Ishikawa (cell line): ENCODE measurements at regions not wholly inside any gene's neighbourhood (a gene's known extent, or its start where the extent isn't known, plus 50 kb on each side); places are given as distances from the start of the nearest gene placed in this dataset.

Experiments used
- CEBPB ChIP-seq: IDR thresholded peaks from 2 replicates; pipeline ENCODE4 v1.6.1; 2012
- CREB1 ChIP-seq: IDR thresholded peaks from 2 replicates; pipeline ENCODE4 v1.6.1; 2012; ENCODE audit warnings: low read depth
- EGR1 ChIP-seq: IDR thresholded peaks from 2 replicates; pipeline ENCODE4 v1.6.1; 2012
- EP300 ChIP-seq: IDR thresholded peaks from 2 replicates; pipeline ENCODE4 v1.6.1; 2012; ENCODE audit warnings: borderline replicate concordance
- FOXM1 ChIP-seq: IDR thresholded peaks from 2 replicates; pipeline ENCODE4 v1.6.1; 2012; ENCODE audit warnings: low read depth, borderline replicate concordance
- MAX ChIP-seq: IDR thresholded peaks from 2 replicates; pipeline ENCODE4 v1.6.1; 2012
- NFIC ChIP-seq: IDR thresholded peaks from 2 replicates; pipeline ENCODE4 v1.6.1; 2012
- RAD21 ChIP-seq: IDR thresholded peaks from 2 replicates; pipeline ENCODE4 v1.6.1; 2012; ENCODE audit warnings: low read depth
- REST ChIP-seq: IDR thresholded peaks from 2 replicates; pipeline ENCODE4 v1.6.1; 2012; ENCODE audit warnings: low read depth, mild to moderate bottlenecking
- TAF1 ChIP-seq: IDR thresholded peaks from 2 replicates; pipeline ENCODE4 v1.6.1; 2012; ENCODE audit warnings: low read depth, mild to moderate bottlenecking
- TCF12 ChIP-seq: IDR thresholded peaks from 2 replicates; pipeline ENCODE4 v1.6.1; 2012; ENCODE audit warnings: low read depth
- TEAD4 ChIP-seq: IDR thresholded peaks from 2 replicates; pipeline ENCODE4 v1.6.1; 2012
- USF1 ChIP-seq: IDR thresholded peaks from 2 replicates; pipeline ENCODE4 v1.6.1; 2012
- YY1 ChIP-seq: IDR thresholded peaks from 2 replicates; pipeline ENCODE4 v1.6.1; 2012; ENCODE audit warnings: low read depth
- ZBTB7A ChIP-seq: IDR thresholded peaks from 2 replicates; pipeline ENCODE4 v1.6.1; 2012; ENCODE audit warnings: low read depth

- TF ChIP-seq YY1 (no peak), REST (peak; percentile 89), CEBPB (no peak)
Measured at GRCh38 chr10:130737621-130738020, 573.9 kb downstream of the TCERG1L start.

- no peak for TF ChIP-seq RAD21
- TF ChIP-seq YY1, result no peak
- no peak for TF ChIP-seq REST
- no peak for TF ChIP-seq USF1
- TF ChIP-seq CREB1, result no peak
Measured at GRCh38 chr10:130739016-130739756, 572.3 kb downstream of the TCERG1L start.

- TF ChIP-seq ZBTB7A, result no peak
- no peak for TF ChIP-seq TCF12
- TF ChIP-seq REST, result no peak
- no peak for TF ChIP-seq MAX
- no peak for TF ChIP-seq FOXM1
- no peak for TF ChIP-seq RAD21
- TF ChIP-seq TAF1, result no peak
- no peak for TF ChIP-seq USF1
- TF ChIP-seq EGR1, result no peak
- no peak for TF ChIP-seq CEBPB
- TF ChIP-seq YY1, result no peak
- no peak for TF ChIP-seq CREB1
- TF ChIP-seq EP300, result no peak
- no peak for TF ChIP-seq NFIC
- no peak for TF ChIP-seq TEAD4
Measured at GRCh38 chr10:130739757-130740145, 571.8 kb downstream of the TCERG1L start.

GRCh38 chr10:130740166-130740565 lies 571.4 kb downstream of the TCERG1L start:
- no peak for TF ChIP-seq FOXM1
- TF ChIP-seq EGR1, result no peak
- no peak for TF ChIP-seq MAX
- no peak for TF ChIP-seq TEAD4
- TF ChIP-seq ZBTB7A, result no peak
- TF ChIP-seq NFIC, result no peak
- no peak for TF ChIP-seq EP300
- TF ChIP-seq TCF12, result no peak

- TF ChIP-seq CEBPB (no peak), YY1 (no peak), TAF1 (no peak), EGR1 (no peak), TEAD4 (no peak), NFIC (no peak), REST (no peak), MAX (no peak), CREB1 (no peak), USF1 (no peak), ZBTB7A (no peak), EP300 (no peak), RAD21 (no peak), TCF12 (no peak)
Measured at GRCh38 chr10:130740915-130741750, 570.4 kb downstream of the TCERG1L start.
